Parathyroid adenoma (tissue), 2 donors: ENCODE measurements at regions not wholly inside any gene's neighbourhood (a gene's known extent, or its start where the extent isn't known, plus 50 kb on each side); places are given as distances from the start of the nearest gene placed in this dataset.

Experiments used
- H2AFZ ChIP-seq: fragments of 300-600 bp; sonication (generic); one replicate; pipeline ENCODE4 v1.7.0; 2017; ENCODE audit warnings: antibody characterized with exemption, mild to moderate bottlenecking
- H3K27ac ChIP-seq: fragments of 300-600 bp; sonication (generic); one replicate; pipeline ENCODE4 v1.7.0; 2017
- H3K27me3 ChIP-seq: fragments of 300-600 bp; sonication (generic); one replicate; pipeline ENCODE4 v1.7.0; 2017; ENCODE audit warnings: low read length; ENCODE audit not compliant: control insufficient read depth, insufficient read depth
- H3K36me3 ChIP-seq: fragments of 300-600 bp; sonication (generic); one replicate; pipeline ENCODE4 v1.7.0; 2017; ENCODE audit warnings: low read length; ENCODE audit not compliant: control insufficient read depth, insufficient read depth
- H3K4me1 ChIP-seq: fragments of 300-600 bp; sonication (generic); one replicate; pipeline ENCODE4 v1.7.0; 2017; ENCODE audit warnings: control low read depth
- H3K4me2 ChIP-seq: fragments of 300-600 bp; sonication (generic); one replicate; pipeline ENCODE4 v1.7.0; 2017; ENCODE audit warnings: low read length
- H3K4me3 ChIP-seq: fragments of 300-600 bp; sonication (generic); one replicate; pipeline ENCODE4 v1.7.0; 2017; ENCODE audit warnings: low read depth, low read length
- H3K79me2 ChIP-seq: fragments of 300-600 bp; sonication (generic); one replicate; pipeline ENCODE4 v1.7.0; 2017; ENCODE audit warnings: control low read depth
- H3K9ac ChIP-seq: fragments of 300-600 bp; sonication (generic); one replicate; pipeline ENCODE4 v1.7.0; 2017; ENCODE audit warnings: mild to moderate bottlenecking
- H3K9me3 ChIP-seq: fragments of 300-600 bp; sonication (generic); one replicate; pipeline ENCODE4 v1.7.0; 2017; ENCODE audit warnings: low read length; ENCODE audit not compliant: control insufficient read depth
- TF ChIP-seq, protein P1 (sequence below): fragments of 300-600 bp; sonication (generic); IDR thresholded peaks from one replicate; pipeline ENCODE4 v1.7.0; 2017; ENCODE audit warnings: antibody characterized with exemption, mild to moderate bottlenecking
- donor health status: primary hyperparathyroidism.

DNA sequence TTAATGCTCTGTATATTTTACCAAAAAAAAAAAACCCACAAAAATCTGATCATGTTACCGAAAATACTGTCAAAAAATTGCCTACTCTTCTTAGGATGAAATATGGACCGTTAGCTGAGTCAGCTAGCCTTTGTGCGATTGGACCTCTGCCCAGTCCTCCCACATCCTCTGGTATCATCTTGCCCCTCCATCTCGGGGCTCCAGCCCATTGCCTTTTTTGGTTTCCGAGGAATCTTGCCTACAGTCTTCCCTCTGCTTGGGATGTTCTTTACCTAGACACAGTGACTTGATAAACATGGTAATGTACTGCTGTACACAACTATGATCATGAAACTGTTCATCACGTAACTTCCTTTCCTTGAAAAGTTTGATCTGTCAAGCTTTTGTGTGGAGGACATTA lies 371.4 kb downstream of the SV2B start:
- Histone ChIP-seq H3K4me1 (no peaks in the 10 kb centered on the region), H3K9ac (no peak overlapping the region), H3K9me3 (no peaks in the 10 kb centered on the region), H3K36me3 (no peaks in the 10 kb centered on the region), H3K4me2 (no peak overlapping the region), H2AFZ (no peak overlapping the region), H3K27me3 (no peaks in the 10 kb centered on the region), H3K79me2 (no peaks in the 10 kb centered on the region), H3K4me3 (no peak overlapping the region), H3K27ac (no peak overlapping the region)
- TF ChIP-seq, protein P1, sequence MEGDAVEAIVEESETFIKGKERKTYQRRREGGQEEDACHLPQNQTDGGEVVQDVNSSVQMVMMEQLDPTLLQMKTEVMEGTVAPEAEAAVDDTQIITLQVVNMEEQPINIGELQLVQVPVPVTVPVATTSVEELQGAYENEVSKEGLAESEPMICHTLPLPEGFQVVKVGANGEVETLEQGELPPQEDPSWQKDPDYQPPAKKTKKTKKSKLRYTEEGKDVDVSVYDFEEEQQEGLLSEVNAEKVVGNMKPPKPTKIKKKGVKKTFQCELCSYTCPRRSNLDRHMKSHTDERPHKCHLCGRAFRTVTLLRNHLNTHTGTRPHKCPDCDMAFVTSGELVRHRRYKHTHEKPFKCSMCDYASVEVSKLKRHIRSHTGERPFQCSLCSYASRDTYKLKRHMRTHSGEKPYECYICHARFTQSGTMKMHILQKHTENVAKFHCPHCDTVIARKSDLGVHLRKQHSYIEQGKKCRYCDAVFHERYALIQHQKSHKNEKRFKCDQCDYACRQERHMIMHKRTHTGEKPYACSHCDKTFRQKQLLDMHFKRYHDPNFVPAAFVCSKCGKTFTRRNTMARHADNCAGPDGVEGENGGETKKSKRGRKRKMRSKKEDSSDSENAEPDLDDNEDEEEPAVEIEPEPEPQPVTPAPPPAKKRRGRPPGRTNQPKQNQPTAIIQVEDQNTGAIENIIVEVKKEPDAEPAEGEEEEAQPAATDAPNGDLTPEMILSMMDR: no peak

DNA sequence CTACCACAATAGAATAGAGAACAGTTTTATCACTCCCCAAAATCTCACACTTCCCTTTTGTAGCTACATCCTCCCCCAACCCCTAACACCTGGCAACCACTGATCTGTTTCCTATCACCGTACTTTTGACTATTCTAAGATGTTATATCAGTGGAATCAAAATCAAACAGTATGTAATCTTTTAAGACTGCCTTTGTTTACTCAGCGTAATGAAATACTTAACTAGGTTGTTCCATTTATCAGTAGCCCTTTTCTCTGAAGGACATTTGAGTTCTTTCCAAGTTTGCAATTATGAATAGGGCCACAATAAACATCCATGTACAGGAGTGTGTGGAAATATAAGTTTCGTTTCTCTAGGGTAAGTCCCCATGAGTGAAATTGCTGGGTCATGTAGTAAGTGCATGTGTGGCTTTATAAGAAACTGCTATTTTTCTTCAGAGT lies 372.3 kb downstream of the SV2B start:
- no peak overlapping the region for H3K27ac ChIP-seq
- no peak overlapping the region for H3K4me3 ChIP-seq
- H3K79me2 ChIP-seq: no peaks in the 10 kb centered on the region
- H3K9me3 ChIP-seq: no peaks in the 10 kb centered on the region
- H3K9ac ChIP-seq: no peak overlapping the region
- TF ChIP-seq, protein P1: no peak
- no peaks in the 10 kb centered on the region for H3K36me3 ChIP-seq
- H3K4me2 ChIP-seq: no peak overlapping the region
- no peaks in the 10 kb centered on the region for H3K4me1 ChIP-seq
- H3K27me3 ChIP-seq: no peaks in the 10 kb centered on the region
- no peak overlapping the region for H2AFZ ChIP-seq

GRCh38 chr15:91473894-91474545 lies 374.0 kb downstream of the SV2B start:
- Histone ChIP-seq H2AFZ (no peak overlapping the region), H3K9ac (no peak overlapping the region), H3K4me1 (no peaks in the 10 kb centered on the region), H3K79me2 (no peaks in the 10 kb centered on the region), H3K36me3 (no peaks in the 10 kb centered on the region), H3K4me2 (no peak overlapping the region), H3K27me3 (no peaks in the 10 kb centered on the region), H3K4me3 (no peak overlapping the region), H3K9me3 (no peaks in the 10 kb centered on the region), H3K27ac (no peak overlapping the region)
- TF ChIP-seq, protein P1: no peak

DNA sequence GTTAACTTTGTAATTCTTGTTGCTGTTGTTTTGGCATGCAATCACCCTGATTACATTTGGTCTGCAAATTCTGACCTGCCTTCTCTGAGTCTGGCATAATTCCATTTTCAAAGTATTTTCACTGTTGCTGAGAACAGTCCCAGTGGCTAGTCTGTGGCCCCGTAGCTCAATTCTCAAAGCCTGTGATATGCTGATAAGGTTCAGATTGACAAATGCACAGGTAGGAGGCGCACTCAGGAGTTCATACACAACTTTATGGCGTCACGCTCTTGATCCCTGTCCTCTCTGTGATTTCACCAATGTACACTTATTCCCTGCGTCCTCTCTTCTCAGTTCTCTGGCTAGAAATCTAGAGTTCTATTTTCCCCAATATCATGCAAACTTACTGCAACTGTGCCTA lies 376.6 kb upstream of the SLCO3A1 start:
- Histone ChIP-seq H3K4me2 (no peak overlapping the region), H2AFZ (no peak overlapping the region), H3K27me3 (no peaks in the 10 kb centered on the region), H3K9me3 (no peaks in the 10 kb centered on the region), H3K4me3 (no peak overlapping the region), H3K4me1 (no peaks in the 10 kb centered on the region), H3K36me3 (no peaks in the 10 kb centered on the region), H3K9ac (no peak overlapping the region), H3K79me2 (no peaks in the 10 kb centered on the region), H3K27ac (no peak overlapping the region)
- TF ChIP-seq, protein P1: no peak

DNA sequence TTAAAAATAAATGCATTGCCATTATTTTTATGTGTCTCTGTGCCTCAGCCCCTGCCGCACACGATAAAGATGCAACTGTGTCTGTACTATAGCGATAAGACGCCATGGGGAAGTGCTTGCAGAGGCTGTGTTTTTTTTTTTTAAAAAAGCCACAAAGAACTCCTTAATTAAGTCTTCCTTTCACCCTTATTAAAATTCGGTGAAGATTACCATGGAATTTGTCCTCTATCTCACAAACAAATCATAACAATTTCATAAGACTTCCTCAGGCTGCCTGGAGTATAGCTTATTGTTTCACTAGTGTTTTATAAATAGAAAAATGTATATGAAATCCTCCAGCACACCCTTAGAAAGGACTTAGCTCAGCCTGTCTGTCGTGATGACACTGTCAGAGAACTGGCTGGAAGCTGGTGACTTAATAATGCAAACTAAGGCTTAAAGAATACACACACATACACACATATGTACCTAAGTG lies 374.8 kb upstream of the SLCO3A1 start:
- TF ChIP-seq, protein P1: no peak
- no peak overlapping the region for H3K9ac ChIP-seq
- no peaks in the 10 kb centered on the region for H3K9me3 ChIP-seq
- H3K4me3 ChIP-seq: no peak overlapping the region
- H3K4me1 ChIP-seq: no peaks in the 10 kb centered on the region
- no peak overlapping the region for H3K27ac ChIP-seq
- H3K4me2 ChIP-seq: no peak overlapping the region
- no peaks in the 10 kb centered on the region for H3K79me2 ChIP-seq
- H3K27me3 ChIP-seq: no peaks in the 10 kb centered on the region
- no peaks in the 10 kb centered on the region for H3K36me3 ChIP-seq
- no peak overlapping the region for H2AFZ ChIP-seq
